HepG2 (cell line): ENCODE measurements at regions not wholly inside any gene's neighbourhood (a gene's known extent, or its start where the extent isn't known, plus 50 kb on each side); places are given as distances from the start of the nearest gene placed in this dataset.

ENCODE experiments used
- ATAC-seq: fragments of 200-7000 bp; cut with Tn5 transposase; 3 replicates; pipeline ENCODE4 v1.9.1; 2020; ENCODE audit warnings: mild to moderate bottlenecking, moderate library complexity
- BruUV-seq: library from RNA; stranded (reverse); fragments of 400-500 nt; replicated peaks from 2 replicates; lab custom pipeline; 2021; lab: Mats Ljungman, UMichigan
- CTCF ChIA-PET: fragments of 300-600 bp; formaldehyde crosslinking; extraction: SDS; loops from one replicate; lab custom pipeline; 2021; ENCODE audit warnings: low total read pairs, inconsistent platforms, low intra/inter-chr PET ratio; lab: Yijun Ruan, JAX
- POLR2A ChIA-PET: fragments of 350-600 bp; sonication (Branson Sonifier 250); formaldehyde crosslinking; loops from one replicate; lab custom pipeline; 2020; ENCODE audit warnings: antibody characterized with exemption, inconsistent platforms; lab: Yijun Ruan, JAX
- DNase-seq: peaks from one replicate; pipeline ENCODE4 v3.0.0-alpha.2; 2015; ENCODE audit warnings: low spot score
- FAIRE-seq: peaks from 3 replicates; lab custom pipeline; 2011; peaks lifted over from hg19 to GRCh38; lab: Jason Lieb, UNC
- H2AFZ ChIP-seq: one replicate; pipeline ENCODE4 v1.6.1; 2011; ENCODE audit warnings: low read length, inconsistent platforms
- H3K27ac ChIP-seq: fragments of 300-600 bp; 3 replicates; pipeline ENCODE4 v1.8.0; 2011; ENCODE audit warnings: mixed run types, mild to moderate bottlenecking, mixed read lengths, low read length, inconsistent platforms; ENCODE audit not compliant: insufficient read depth; ENCODE audit errors: extremely low read length
- H3K27me3 ChIP-seq, 2 experiments: fragments of 200-600 bp in 1 of 2; 2 replicates in 1 of 2; 3 replicates in 1 of 2; pipeline versions ENCODE4 v1.6.0 to v1.8.0; 2011; ENCODE audit warnings: low read length in 2 of 2, mild to moderate bottlenecking in 2 of 2, moderate library complexity in 2 of 2, inconsistent platforms in 1 of 2; ENCODE audit not compliant: insufficient read depth in 2 of 2, control insufficient read depth in 1 of 2
- H3K36me3 ChIP-seq, 2 experiments: fragments of 200-600 bp in 1 of 2; replicated peaks in 1 of 2; 2 replicates in 1 of 2; 3 replicates in 1 of 2; pipeline versions ENCODE4 v1.5.1 to v1.8.0; 2011; ENCODE audit warnings: low read length in 2 of 2, inconsistent platforms in 1 of 2; ENCODE audit not compliant: insufficient read depth in 2 of 2, control insufficient read depth in 1 of 2
- H3K4me1 ChIP-seq: 2 replicates; pipeline ENCODE4 v1.5.1; 2012; ENCODE audit warnings: low read length, inconsistent platforms; ENCODE audit not compliant: insufficient read depth
- H3K4me2 ChIP-seq: 2 replicates; pipeline ENCODE4 v1.6.0; 2011; ENCODE audit warnings: low read depth, low read length, inconsistent platforms
- H3K4me3 ChIP-seq, 3 experiments: fragments of 200-600 bp in 1 of 3; sonication (generic), shearing (Covaris generic) in 1 of 3; replicated peaks in 1 of 3; 2 replicates each; pipeline ENCODE4 v1.5.1; 2011 to 2016; ENCODE audit warnings: low read length in 3 of 3, inconsistent platforms in 2 of 3, low read depth in 2 of 3, mild to moderate bottlenecking in 2 of 3, control low read depth in 1 of 3, mixed read lengths in 1 of 3; ENCODE audit not compliant: insufficient read depth in 1 of 3
- H3K79me2 ChIP-seq: one replicate; pipeline ENCODE4 v1.6.1; 2011; ENCODE audit warnings: low read length, inconsistent platforms; ENCODE audit not compliant: insufficient read depth
- H3K9ac ChIP-seq: 2 replicates; pipeline ENCODE4 v1.6.0; 2011; ENCODE audit warnings: mild to moderate bottlenecking, low read depth, low read length, inconsistent platforms; ENCODE audit not compliant: insufficient read depth
- H3K9me3 ChIP-seq: 2 replicates; pipeline ENCODE4 v1.5.1; 2012; ENCODE audit warnings: mild to moderate bottlenecking, low read length
- H4K20me1 ChIP-seq: 2 replicates; pipeline ENCODE4 v1.6.0; 2011; ENCODE audit warnings: inconsistent platforms, mild to moderate bottlenecking, low read length, moderate library complexity; ENCODE audit not compliant: insufficient read depth
- ATAD3A ChIP-seq: sonication (generic); formaldehyde crosslinking; IDR thresholded peaks from 2 replicates; pipeline ENCODE4 v1.4.0; 2020; ENCODE audit warnings: missing genetic modification reagents
- CCAR2 ChIP-seq: fragments of 200-400 bp; formaldehyde crosslinking; optimal IDR thresholded peaks from 2 replicates; pipeline ENCODE3; 2018; ENCODE audit warnings: low read depth, mild to moderate bottlenecking, low read length, moderate library complexity
- CERS6 ChIP-seq: sonication (generic); formaldehyde crosslinking; IDR thresholded peaks from 2 replicates; pipeline ENCODE4 v1.5.0; 2020; ENCODE audit warnings: missing genetic modification reagents
- HNRNPUL1 ChIP-seq: fragments of 200-400 bp; formaldehyde crosslinking; IDR thresholded peaks from 2 replicates; pipeline ENCODE4 v1.6.1; 2017; ENCODE audit warnings: low read depth, mild to moderate bottlenecking, low read length, moderate library complexity
- NFE2 ChIP-seq: sonication (generic); formaldehyde crosslinking; IDR thresholded peaks from 2 replicates; pipeline ENCODE4 v1.4.0; 2020; ENCODE audit warnings: missing genetic modification reagents
- PPARG ChIP-seq: conservative IDR thresholded peaks from 2 replicates; pipeline ENCODE4 v1.6.1; 2016; ENCODE audit warnings: missing biosample characterization, missing genetic modification reagents
- ZBTB14 ChIP-seq: sonication (generic); formaldehyde crosslinking; IDR thresholded peaks from 2 replicates; pipeline ENCODE4 v1.4.0; 2020; ENCODE audit warnings: missing genetic modification reagents
- ZBTB46 ChIP-seq: sonication (generic); formaldehyde crosslinking; IDR thresholded peaks from 2 replicates; pipeline ENCODE4 v1.4.0; 2020; ENCODE audit warnings: mild to moderate bottlenecking, missing genetic modification reagents, borderline replicate concordance
- ZKSCAN8 ChIP-seq: IDR thresholded peaks from 2 replicates; pipeline ENCODE4 v1.6.1; 2016; ENCODE audit warnings: borderline replicate concordance, missing genetic modification reagents, missing compliant biosample characterization
- ZNF124 ChIP-seq: sonication (generic); formaldehyde crosslinking; IDR thresholded peaks from 2 replicates; pipeline ENCODE4 v1.4.0; 2020; ENCODE audit warnings: missing genetic modification reagents
- ZNF350 ChIP-seq: sonication (generic); formaldehyde crosslinking; IDR thresholded peaks from 2 replicates; pipeline ENCODE4 v1.4.0; 2020; ENCODE audit warnings: mild to moderate bottlenecking, low read depth, missing genetic modification reagents, borderline replicate concordance
- ZNF451 ChIP-seq: sonication (generic); formaldehyde crosslinking; IDR thresholded peaks from 2 replicates; pipeline ENCODE4 v1.5.0; 2020; ENCODE audit warnings: mild to moderate bottlenecking, missing genetic modification reagents
- ZNF552 ChIP-seq: sonication (generic); formaldehyde crosslinking; IDR thresholded peaks from 2 replicates; pipeline ENCODE4 v1.9.0; 2022; ENCODE audit warnings: missing genetic modification reagents, mild to moderate bottlenecking, borderline replicate concordance
- ZNF703 ChIP-seq: sonication (generic); formaldehyde crosslinking; IDR thresholded peaks from 2 replicates; pipeline ENCODE4 v1.5.1; 2020; ENCODE audit warnings: missing genetic modification reagents, mild to moderate bottlenecking, moderate library complexity, borderline replicate concordance
- WGBS: methylation state at CpG from one replicate; pipeline ENCODE4 v1.1.6; 2017; ENCODE audit warnings: low lambda C conversion rate; 5-methylcytosine and 5-hydroxymethylcytosine counted together
- in situ Hi-C: cut with HindIII; loops from 2 replicates; pipeline ENCODE4 v1.10.0; 2017; ENCODE audit warnings: low pct_unique_long_range_greater_than_20kb; ENCODE audit not compliant: extremely low pct_ligation_motif_present
- intact Hi-C: fragments of 100-400 bp; cut with micrococcal nuclease; formaldehyde crosslinking; loops from one replicate; pipeline ENCODE4 v1.10.0; 2022; ENCODE audit not compliant: unreplicated experiment

GRCh38 chr6:137378090-137378369 is 116.2 kb downstream of the OLIG3 start:
- Histone ChIP-seq H3K4me1 (no peaks in the 10 kb centered on the region), H3K27ac (no peak overlapping the region), H3K27me3 (no peaks in the 10 kb centered on the region), H3K9me3 (no peaks in the 10 kb centered on the region), H4K20me1 (no peaks in the 10 kb centered on the region), H3K9ac (no peak overlapping the region), H3K4me2 (no peak overlapping the region), H3K36me3 (no peaks in the 10 kb centered on the region), H3K4me3 (no peak overlapping the region), H2AFZ (no peak overlapping the region), H3K79me2 (no peaks in the 10 kb centered on the region)
- ATAC-seq: no peak
- WGBS: 92% methylated on average over 2 of the region's 2 CpGs
- FAIRE-seq: no peak
- ChIA-PET POLR2A (interaction anchor here (0.9 kb wide), 1 partner anchor 20 kb away, joined by 3 read pairs; no protein-coding TSS in a partner anchor), CTCF (no interaction called here)
- intact Hi-C loops: no loop called here
- in situ Hi-C loops: no loop called here
- no peak for DNase-seq
- BruUV-seq: no TSS peak
- no peak for TF ChIP-seq ZNF451 (CRISPR knock-in tag)

- H3K4me3 ChIP-seq: no peak overlapping the region
- in situ Hi-C loops: no loop called here
- H3K27ac ChIP-seq: no peak overlapping the region
- ATAC-seq (no peak), DNase-seq (no peak), FAIRE-seq (no peak)
- no peak overlapping the region for H3K4me2 ChIP-seq
- no peaks in the 10 kb centered on the region for H3K27me3 ChIP-seq
- intact Hi-C loops: no loop called here
- ChIA-PET POLR2A (interaction anchor here (1.1 kb wide), 1 partner anchor 15 kb away, joined by 4 read pairs; no protein-coding TSS in a partner anchor), CTCF (no interaction called here)
- no peaks in the 10 kb centered on the region for H3K9me3 ChIP-seq
- BruUV-seq: no TSS peak
- H2AFZ ChIP-seq: no peak overlapping the region
- no peaks in the 10 kb centered on the region for H4K20me1 ChIP-seq
- H3K36me3 ChIP-seq: no peaks in the 10 kb centered on the region
- 93% methylated on average over 1 of the region's 1 CpG for WGBS
- H3K4me1 ChIP-seq: peaks cover 27% of the 10 kb centered on the region
- no peaks in the 10 kb centered on the region for H3K79me2 ChIP-seq
- H3K9ac ChIP-seq: no peak overlapping the region
- TF ChIP-seq NFE2 (CRISPR knock-in tag) (no peak), ZNF703 (CRISPR knock-in tag) (no peak), PPARG (no peak), CCAR2 (no peak), HNRNPUL1 (no peak), CERS6 (CRISPR knock-in tag) (no peak), ZKSCAN8 (CRISPR knock-in tag) (no peak), ZNF552 (CRISPR knock-in tag) (no peak), ZBTB46 (CRISPR knock-in tag) (no peak), ZBTB14 (CRISPR knock-in tag) (no peak), ZNF124 (CRISPR knock-in tag) (no peak), ZNF350 (CRISPR knock-in tag) (no peak), ATAD3A (CRISPR knock-in tag) (no peak)
Observed at GRCh38 chr6:137373296-137373695, 120.9 kb downstream of the OLIG3 start.
